HG02981 (cell line): ENCODE measurements at regions not wholly inside any gene's neighbourhood (a gene's known extent, or its start where the extent isn't known, plus 50 kb on each side); places are given as distances from the start of the nearest gene placed in this dataset.
"Not testable (repeated sequence)": the region's sequence is repeated elsewhere in the genome, so short reads cannot be mapped to it uniquely, and the experiment has no call there.

Experiments used
- ATAC-seq: cut with Tn5 transposase; IDR thresholded peaks from one replicate; pipeline ENCODE4 v1.9.1; 2021; ENCODE audit warnings: mild to moderate bottlenecking, moderate library complexity; ENCODE audit not compliant: unreplicated experiment

- not testable (repeated sequence) for ATAC-seq
Measured at GRCh38 chr4:33979781-33980180, 2264.5 kb downstream of the ARAP2 start.

GRCh38 chr4:33980361-33980760, 2264.0 kb downstream of the ARAP2 start:
- no peak for ATAC-seq

- no peak for ATAC-seq
Measured at GRCh38 chr4:33989820-33990443, 2254.4 kb downstream of the ARAP2 start.

DNA sequence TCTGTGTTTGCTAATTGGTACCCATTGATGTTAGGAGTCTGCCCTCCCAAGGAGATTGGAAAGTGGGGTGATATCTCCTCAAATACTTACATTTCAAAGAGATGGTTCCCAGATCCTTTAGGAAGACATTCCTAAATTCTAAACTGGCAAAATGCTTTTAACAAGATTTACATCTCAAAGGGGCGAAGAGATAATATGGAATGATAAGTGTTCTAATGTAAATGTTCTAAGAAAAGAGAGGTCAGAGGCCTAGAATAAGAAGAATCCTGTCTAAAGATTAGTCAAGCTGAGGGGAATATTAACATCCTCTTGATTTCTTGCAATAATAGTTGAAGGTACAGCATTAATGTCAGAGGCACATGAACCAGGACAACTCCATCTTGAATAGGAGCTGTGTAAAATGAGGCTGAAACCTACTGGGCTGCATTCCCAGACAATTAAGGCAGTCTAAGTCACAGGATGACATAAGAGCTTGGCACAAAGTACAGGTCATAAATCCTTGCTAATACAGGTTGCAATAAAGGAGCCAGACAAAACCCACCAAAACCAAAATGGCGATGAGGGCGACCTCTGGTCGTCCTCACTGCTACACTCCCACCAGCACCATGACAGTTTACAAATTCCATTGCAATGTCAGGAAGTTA, 2248.1 kb downstream of the ARAP2 start:
- no peak for ATAC-seq

DNA sequence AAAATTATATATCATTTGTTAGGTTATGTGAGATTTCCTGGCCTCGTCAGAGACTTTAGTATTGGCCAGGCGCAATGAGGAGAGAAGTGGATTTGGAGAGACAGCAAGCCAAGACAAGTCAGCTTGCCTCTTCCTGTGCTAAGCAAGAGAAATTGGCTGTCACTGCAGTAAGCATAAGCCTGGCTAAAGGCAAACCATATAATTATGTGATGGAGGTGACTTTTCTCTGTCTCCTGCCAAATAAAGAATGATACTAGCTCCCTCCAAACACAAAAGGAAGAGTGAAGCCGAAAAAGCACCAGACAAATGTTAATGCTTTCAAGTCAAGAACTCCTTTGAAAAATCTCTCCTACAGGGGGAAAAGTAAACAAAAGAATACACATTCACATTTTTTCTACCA, 2246.0 kb downstream of the ARAP2 start:
- no peak for ATAC-seq

- ATAC-seq: no peak
Measured at GRCh38 chr4:34000356-34000755, 2244.0 kb downstream of the ARAP2 start.

DNA sequence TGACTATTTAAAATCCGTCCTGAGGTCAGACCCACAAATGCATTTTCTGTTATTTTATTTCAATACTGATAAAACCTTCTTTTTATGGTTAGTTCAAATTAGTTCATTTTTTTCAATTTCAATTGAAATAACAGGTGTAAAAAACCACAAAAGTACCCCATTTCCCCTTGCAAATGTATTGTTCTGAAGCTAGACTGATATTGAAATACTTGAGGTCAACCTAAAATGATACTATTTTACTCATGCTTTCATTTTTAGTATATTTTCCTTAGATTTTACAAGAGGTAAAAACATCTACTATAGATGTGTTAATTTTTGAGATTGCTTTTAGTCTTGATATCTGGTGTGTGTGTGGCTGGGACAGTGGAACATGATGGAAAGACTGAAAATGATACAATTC, 2237.8 kb downstream of the ARAP2 start:
- ATAC-seq: not testable (repeated sequence)

DNA sequence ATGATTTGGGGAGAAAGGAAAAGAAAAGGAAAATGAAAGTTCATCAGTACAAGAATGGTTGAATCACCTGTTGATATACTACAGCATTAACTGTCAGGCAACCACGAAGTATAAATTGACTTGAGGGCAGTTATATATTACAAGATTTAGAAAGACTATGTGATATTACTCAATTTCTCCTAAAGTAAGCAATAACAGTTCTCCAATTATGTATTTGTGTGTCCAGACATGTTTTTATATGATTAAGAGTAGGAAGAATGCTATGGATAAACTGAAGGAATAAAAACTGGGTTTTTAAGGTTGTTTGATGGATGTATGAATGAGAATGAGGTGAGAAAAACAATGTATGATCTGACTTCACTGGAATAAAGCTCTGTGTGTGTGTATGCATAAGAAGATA, 2234.4 kb downstream of the ARAP2 start:
- ATAC-seq: no peak

DNA sequence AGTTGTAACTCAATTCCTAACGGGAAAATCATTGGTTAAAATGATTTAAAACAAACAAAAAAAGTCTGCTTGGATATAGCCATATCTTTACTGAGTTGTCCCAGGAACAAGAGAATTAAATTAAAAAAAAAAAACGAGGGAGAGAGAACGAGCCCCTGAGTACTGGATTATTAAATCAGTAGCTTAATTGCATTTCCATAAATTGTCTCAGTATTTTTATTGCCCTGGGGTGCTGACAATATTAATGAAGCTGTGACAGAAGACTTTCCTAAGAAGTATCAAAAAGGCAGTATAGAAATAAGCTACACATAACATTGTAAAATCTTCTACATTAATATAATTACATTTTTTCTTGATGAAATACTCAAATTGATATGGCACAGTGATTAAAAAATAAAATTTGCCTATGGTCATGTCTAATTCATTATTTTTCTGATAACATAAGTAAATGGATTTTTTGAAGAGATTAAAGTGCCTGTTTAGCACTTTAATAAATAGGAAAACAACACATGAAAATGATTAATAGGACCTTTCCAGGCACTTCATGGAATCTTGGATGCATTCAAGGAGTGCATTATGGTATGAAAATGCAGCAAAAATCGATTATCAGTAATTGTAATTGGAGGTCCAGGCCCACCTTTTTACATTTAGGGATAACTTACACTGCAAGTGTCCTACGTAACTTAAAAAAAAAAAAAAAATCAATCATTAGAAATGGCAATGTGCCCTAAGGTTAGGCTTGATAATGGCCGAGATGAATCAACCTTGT, 2233.4 kb downstream of the ARAP2 start:
- ATAC-seq: no peak

GRCh38 chr4:34035225-34035624, 2209.1 kb downstream of the ARAP2 start:
- ATAC-seq: no peak

DNA sequence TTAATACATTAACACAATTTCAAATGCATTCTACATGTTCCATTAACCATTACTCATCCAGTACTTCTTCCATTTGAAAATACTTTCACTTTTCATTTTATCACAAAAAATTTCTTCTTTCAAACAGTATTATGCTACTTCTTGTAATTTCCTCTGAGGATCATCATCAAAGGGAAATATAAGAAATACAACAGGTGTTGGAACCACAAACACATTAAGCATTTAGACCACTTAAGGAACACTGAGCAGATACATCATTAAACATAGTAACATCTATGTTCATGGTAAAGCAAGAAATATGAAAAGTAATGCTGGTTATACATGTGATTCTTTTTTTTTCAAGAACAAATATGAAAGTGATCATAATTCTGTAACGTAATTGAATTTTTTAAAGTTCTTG, 2207.0 kb downstream of the ARAP2 start:
- no peak for ATAC-seq

DNA sequence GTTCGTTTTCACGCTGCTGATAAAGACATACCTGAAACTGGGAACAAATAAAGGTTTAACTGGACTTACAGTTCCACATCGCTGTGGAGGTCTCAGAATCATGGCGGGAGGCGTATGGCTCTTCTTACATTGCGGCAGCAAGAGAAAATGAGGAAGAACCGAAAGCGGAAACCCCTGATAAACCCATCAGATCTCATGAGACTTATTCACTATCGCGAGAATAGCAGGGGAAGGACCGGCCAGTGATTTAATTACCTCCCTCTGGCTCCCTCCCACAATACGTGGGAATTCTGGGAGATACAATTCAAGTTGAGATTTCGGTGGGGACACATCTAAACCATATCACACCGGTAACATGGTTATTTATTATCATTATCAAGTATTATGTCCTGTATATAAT, 2204.5 kb downstream of the ARAP2 start:
- no peak for ATAC-seq

DNA sequence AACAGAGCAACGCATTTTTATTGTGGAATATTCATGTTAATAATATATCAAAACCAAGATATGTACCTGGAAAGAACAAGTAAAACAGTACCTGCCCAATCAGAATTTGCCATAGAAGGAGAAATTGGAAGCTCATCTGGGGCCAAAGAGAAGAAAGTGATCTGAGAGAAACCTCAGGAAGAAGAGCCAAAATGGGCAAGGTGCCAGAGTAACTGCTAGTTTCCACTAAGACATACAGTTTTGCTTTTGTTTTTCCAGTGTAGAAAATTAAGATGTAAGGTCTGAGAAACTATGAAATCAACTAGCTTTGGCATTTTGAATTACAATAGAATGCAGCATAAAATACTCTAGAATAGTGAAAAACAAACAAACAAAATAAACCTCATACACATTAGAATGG, 2201.2 kb downstream of the ARAP2 start:
- no peak for ATAC-seq

DNA sequence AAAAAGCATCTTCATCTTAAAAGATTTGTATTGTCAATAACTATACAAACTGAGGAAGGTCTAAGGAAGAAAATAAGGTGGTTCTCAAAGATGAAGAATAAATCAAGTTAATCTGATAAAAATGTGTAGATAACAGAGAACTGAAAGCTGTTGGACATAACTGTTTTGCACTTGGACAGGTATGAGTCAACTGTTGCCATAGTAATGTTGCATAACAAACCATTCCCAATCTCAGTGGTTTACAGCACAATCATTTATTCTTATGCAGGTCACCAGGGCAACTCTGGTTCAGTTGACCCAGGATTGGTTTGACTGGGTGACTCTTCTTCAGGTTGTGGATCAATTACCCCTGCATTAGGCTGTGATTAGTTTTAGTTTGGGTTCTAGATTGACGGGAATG, 2197.7 kb downstream of the ARAP2 start:
- ATAC-seq: peak; percentile 50

DNA sequence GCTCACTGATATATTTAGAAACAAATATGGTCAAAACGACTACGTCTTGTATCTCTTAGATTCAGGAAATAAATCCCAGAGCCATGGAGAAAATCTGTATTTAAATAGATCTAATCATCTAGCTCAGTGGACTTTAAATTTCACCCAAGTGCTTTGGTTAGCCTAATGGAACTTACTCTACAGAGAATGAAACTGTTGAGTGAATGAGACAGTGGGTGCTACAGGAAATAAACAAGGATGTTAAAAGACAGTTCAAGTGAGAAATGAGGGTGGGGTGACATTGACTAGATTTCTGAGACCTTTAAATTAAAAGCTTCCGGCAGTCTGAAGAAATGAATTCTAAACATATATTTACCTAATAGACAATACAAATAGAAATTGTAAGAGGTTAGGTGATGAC, 2197.0 kb downstream of the ARAP2 start:
- ATAC-seq: no peak

DNA sequence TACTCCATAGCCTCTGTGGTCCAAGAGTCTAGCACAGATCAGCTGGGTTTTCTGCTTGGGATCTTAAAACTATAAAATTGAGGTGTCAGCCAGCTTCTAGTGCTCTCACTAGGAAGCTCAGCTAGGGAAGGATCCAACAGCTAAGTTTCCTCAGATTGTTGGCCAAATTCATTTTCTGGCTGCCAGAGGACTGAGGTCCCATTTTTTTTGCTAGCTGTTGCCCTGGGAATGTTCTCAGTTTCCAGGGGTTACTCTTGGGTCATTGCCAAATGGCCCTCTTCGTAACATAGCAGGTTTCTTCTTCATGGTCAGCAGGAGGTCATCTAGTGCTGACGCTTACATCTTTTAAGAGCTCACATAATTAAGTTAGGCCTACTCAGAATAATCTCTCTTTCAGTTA, 2178.2 kb downstream of the ARAP2 start:
- no peak for ATAC-seq

GRCh38 chr4:34091451-34091850, 2152.9 kb downstream of the ARAP2 start:
- ATAC-seq: no peak

DNA sequence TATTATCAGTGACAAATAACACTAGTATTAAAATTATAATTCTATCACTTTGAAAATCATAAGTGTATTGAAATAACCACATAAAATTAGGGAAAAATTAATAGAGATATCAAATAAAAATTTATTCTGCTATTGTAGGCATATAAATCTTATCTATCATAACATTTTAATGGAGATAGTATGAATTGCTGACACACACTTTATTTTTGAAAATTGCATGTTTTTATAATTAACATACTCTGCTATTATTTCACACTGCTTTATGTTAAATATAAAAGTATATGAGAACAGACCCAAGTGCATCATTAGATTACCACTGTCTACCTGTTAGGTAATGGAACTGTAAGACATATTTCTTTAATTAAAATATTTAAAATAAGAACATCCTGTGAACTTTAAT, 2150.2 kb downstream of the ARAP2 start:
- no peak for ATAC-seq

- ATAC-seq: no peak
Measured at GRCh38 chr4:34105311-34105710, 2139.0 kb downstream of the ARAP2 start.

- ATAC-seq: no peak
Measured at GRCh38 chr4:34108391-34108790, 2135.9 kb downstream of the ARAP2 start.

GRCh38 chr4:34112573-34112972, 2131.7 kb downstream of the ARAP2 start:
- ATAC-seq: no peak

DNA sequence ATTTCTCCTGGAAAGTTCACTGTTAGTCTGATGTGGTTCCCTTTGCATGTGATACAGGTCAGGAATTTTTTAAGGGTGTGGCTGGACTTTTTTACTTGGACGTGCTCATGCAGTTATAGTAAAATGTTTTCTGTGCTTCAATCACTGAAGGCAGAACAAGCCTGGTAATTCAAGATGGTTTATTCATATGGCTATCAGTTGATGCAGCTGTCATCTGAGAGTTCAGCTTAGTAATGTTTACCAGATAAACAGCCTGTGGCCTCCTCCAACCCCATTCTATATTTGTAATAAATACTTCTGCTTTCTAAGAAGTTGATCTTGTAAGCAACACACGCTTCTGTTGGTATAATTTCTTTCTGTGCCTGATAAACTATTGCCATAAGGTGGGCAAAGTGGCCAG, 2105.9 kb downstream of the ARAP2 start:
- no peak for ATAC-seq
